ENCODE measurements at regions not wholly inside any gene's neighbourhood (a gene's known extent, or its start where the extent isn't known, plus 50 kb on each side); places are given as distances from the start of the nearest gene placed in this dataset.

GRCh38 chr6:148239215-148239614, 103.4 kb upstream of the SASH1 start:
- intact Hi-C loops (cut with micrococcal nuclease), result no loop called here

GRCh38 chr6:148239801-148240460, 102.7 kb upstream of the SASH1 start:
- intact Hi-C loops (cut with micrococcal nuclease), result no loop called here

GRCh38 chr6:148240461-148240840, 102.2 kb upstream of the SASH1 start:
- intact Hi-C loops (cut with micrococcal nuclease), result no loop called here

- intact Hi-C loops (cut with micrococcal nuclease), result no loop called here
Measured at GRCh38 chr6:148240861-148241477, 101.7 kb upstream of the SASH1 start.

GRCh38 chr6:148242180-148242579, 100.5 kb upstream of the SASH1 start:
- intact Hi-C loops (cut with micrococcal nuclease), result no loop called here

- intact Hi-C loops (cut with micrococcal nuclease), result no loop called here
Measured at GRCh38 chr6:148244217-148244935, 98.3 kb upstream of the SASH1 start.

GRCh38 chr6:148247386-148248063, 95.1 kb upstream of the SASH1 start:
- intact Hi-C loops (cut with micrococcal nuclease), result no loop called here

- intact Hi-C loops (cut with micrococcal nuclease), result no loop called here
Measured at GRCh38 chr6:148249160-148249559, 93.5 kb upstream of the SASH1 start.

- intact Hi-C loops (cut with micrococcal nuclease), result loop anchor here (5.0 kb wide), 1 partner anchor 68 kb away; no protein-coding TSS in a partner anchor
Measured at GRCh38 chr6:148249679-148250375, 92.8 kb upstream of the SASH1 start.

GRCh38 chr6:148250975-148251685, 91.5 kb upstream of the SASH1 start:
- intact Hi-C loops (cut with micrococcal nuclease), result loop anchor here (5.0 kb wide), 1 partner anchor 69 kb away; no protein-coding TSS in a partner anchor

- intact Hi-C loops (cut with micrococcal nuclease), result loop anchor here (5.0 kb wide), 1 partner anchor 70 kb away; no protein-coding TSS in a partner anchor
Measured at GRCh38 chr6:148251891-148252290, 90.7 kb upstream of the SASH1 start.

- intact Hi-C loops (cut with micrococcal nuclease), result no loop called here
Measured at GRCh38 chr6:148257810-148258209, 84.8 kb upstream of the SASH1 start.

GRCh38 chr6:148258868-148259267, 83.8 kb upstream of the SASH1 start:
- intact Hi-C loops (cut with micrococcal nuclease), result no loop called here

- intact Hi-C loops (cut with micrococcal nuclease), result no loop called here
Measured at GRCh38 chr6:148261470-148261869, 81.2 kb upstream of the SASH1 start.

- intact Hi-C loops (cut with micrococcal nuclease), result no loop called here
Measured at GRCh38 chr6:148263010-148263409, 79.6 kb upstream of the SASH1 start.

GRCh38 chr6:148263961-148264360, 78.7 kb upstream of the SASH1 start:
- intact Hi-C loops (cut with micrococcal nuclease), result no loop called here

GRCh38 chr6:148265054-148265453, 77.6 kb upstream of the SASH1 start:
- intact Hi-C loops (cut with micrococcal nuclease), result no loop called here

- intact Hi-C loops (cut with micrococcal nuclease), result no loop called here
Measured at GRCh38 chr6:148269386-148269785, 73.3 kb upstream of the SASH1 start.

- intact Hi-C loops (cut with micrococcal nuclease), result no loop called here
Measured at GRCh38 chr6:148271711-148272439, 70.8 kb upstream of the SASH1 start.

GRCh38 chr6:148272597-148272996, 70.0 kb upstream of the SASH1 start:
- intact Hi-C loops (cut with micrococcal nuclease), result no loop called here
